ENCODE measurements at regions not wholly inside any gene's neighbourhood (a gene's known extent, or its start where the extent isn't known, plus 50 kb on each side); places are given as distances from the start of the nearest gene placed in this dataset.

DNA sequence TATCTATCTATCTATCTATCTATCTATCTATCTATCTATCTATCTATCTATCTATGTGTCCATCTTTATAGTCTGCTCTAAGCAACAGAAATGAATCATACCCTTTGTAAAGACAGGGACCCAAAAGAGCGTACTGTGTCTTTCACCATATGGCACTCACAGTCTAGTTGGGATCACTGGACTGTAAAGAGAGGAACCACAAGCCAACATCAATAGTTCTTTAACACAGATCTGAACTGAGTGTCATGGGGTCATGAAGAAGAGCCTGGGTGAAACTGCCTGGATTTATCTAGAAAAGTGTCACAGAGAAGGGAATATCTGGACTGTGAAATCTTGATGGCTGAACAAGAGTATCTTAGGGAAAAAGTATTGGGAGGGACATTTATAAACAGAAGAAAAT, 619.1 kb upstream of the SOX9 start:
- ChIA-PET CTCF (no interaction called here), POLR2A (no interaction called here)
- TF ChIP-seq, protein P1, sequence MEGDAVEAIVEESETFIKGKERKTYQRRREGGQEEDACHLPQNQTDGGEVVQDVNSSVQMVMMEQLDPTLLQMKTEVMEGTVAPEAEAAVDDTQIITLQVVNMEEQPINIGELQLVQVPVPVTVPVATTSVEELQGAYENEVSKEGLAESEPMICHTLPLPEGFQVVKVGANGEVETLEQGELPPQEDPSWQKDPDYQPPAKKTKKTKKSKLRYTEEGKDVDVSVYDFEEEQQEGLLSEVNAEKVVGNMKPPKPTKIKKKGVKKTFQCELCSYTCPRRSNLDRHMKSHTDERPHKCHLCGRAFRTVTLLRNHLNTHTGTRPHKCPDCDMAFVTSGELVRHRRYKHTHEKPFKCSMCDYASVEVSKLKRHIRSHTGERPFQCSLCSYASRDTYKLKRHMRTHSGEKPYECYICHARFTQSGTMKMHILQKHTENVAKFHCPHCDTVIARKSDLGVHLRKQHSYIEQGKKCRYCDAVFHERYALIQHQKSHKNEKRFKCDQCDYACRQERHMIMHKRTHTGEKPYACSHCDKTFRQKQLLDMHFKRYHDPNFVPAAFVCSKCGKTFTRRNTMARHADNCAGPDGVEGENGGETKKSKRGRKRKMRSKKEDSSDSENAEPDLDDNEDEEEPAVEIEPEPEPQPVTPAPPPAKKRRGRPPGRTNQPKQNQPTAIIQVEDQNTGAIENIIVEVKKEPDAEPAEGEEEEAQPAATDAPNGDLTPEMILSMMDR (IDR thresholded peaks at IDR 0.05), result no peak
- Mint-ChIP-seq H3K4me3 (no peak overlapping the region), H3K27ac (no peak overlapping the region), H3K9me3 (no peaks in the 10 kb centered on the region), H3K27me3 (no peaks in the 10 kb centered on the region), H3K36me3 (ENCODE audit: low read depth) (no peaks in the 10 kb centered on the region), H3K4me1 (ENCODE audit: low read depth) (no peaks in the 10 kb centered on the region)
- intact Hi-C loops (cut with micrococcal nuclease), result no loop called here
- no peak for ATAC-seq
- DNase-seq, result no peak

DNA sequence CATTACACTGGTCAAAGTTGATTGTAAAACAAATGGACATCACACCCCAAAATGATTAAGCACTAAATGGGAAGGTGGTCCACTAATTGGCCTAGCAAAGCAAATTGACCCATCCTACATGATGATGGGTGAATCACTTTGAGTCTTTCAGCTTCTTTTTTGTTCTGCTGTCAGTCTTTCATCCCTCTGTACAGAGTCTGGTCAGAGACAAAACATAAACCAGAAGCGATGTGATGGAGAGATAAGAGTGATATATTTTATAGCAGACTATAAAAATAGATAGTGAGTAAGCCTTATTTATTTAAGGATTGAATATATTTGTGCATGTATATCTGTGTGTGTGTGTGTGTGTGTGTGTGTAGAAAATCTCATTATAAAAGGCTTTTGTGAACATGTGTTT, 618.4 kb upstream of the SOX9 start:
- TF ChIP-seq, protein P1 (IDR thresholded peaks at IDR 0.05), result no peak
- ATAC-seq, result no peak
- DNase-seq, result no peak
- no peaks in the 10 kb centered on the region for H3K9me3 Mint-ChIP-seq
- no peaks in the 10 kb centered on the region for H3K27me3 Mint-ChIP-seq
- POLR2A ChIA-PET, result no interaction called here
- H3K4me3 Mint-ChIP-seq, result no peak overlapping the region
- H3K36me3 Mint-ChIP-seq (ENCODE audit: low read depth), result no peaks in the 10 kb centered on the region
- H3K4me1 Mint-ChIP-seq (ENCODE audit: low read depth), result no peaks in the 10 kb centered on the region
- CTCF ChIA-PET, result no interaction called here
- intact Hi-C loops (cut with micrococcal nuclease), result no loop called here
- H3K27ac Mint-ChIP-seq, result no peak overlapping the region

DNA sequence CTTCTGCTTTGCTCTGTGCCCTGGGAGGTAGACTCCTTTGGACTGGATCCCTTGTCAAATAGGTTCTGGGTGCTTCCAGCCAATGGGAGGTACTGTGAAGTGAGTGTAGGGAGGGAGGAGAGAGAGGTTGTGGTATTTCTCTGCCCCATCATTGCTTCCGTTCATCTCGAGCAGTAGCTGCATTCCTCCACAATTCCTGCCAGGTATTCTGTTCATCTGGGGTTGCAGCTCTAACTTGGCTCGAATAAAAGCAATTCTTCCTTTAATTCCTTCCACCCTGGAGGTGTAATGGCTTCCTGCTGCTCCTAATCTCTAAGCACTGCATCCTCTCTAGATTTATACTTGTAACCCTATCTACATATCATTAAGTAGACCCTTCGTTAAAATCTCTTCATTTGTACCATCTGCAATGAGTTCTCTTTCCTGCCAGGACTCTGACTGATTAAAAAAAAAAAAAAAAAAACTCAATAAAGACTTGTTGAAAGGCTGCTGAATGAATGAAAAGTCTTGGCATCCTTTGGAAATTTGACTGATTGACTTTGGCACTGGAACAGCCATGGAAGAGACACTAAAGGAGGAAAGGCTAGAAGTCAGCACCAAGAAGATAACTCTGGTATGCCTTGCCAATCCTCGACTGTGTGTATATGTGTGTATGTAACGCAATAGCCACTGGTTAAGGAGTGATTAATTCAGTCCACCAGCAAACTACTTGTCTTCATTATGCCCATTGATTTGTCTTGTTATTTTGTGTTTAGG, 616.9 kb upstream of the SOX9 start:
- POLR2A ChIA-PET, result no interaction called here
- H3K4me3 Mint-ChIP-seq, result no peak overlapping the region
- DNase-seq (no peak), ATAC-seq (no peak)
- H3K4me1 Mint-ChIP-seq (ENCODE audit: low read depth), result no peaks in the 10 kb centered on the region
- intact Hi-C loops (cut with micrococcal nuclease), result no loop called here
- H3K36me3 Mint-ChIP-seq (ENCODE audit: low read depth), result no peaks in the 10 kb centered on the region
- TF ChIP-seq, protein P1 (IDR thresholded peaks at IDR 0.05), result no peak
- CTCF ChIA-PET, result no interaction called here
- no peaks in the 10 kb centered on the region for H3K9me3 Mint-ChIP-seq
- H3K27ac Mint-ChIP-seq, result no peak overlapping the region
- no peaks in the 10 kb centered on the region for H3K27me3 Mint-ChIP-seq

DNA sequence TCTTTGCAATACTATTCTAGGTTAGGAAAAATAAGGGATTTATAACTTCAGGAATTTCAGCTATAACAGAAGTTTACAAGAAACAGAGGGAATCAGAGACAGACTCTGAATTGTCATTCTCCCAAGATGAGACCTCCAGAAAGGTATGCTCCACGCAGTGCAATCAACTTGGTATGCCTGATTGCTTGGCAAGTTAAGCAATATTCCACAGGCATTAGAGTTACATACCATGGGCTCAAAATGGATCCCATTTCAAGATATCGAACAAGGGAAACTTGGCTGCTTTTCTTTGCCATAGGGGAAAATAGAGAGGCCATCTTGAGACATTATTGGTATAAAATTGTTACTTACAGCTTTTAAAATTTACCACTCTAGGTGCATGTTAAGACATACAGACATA, 615.6 kb upstream of the SOX9 start:
- intact Hi-C loops (cut with micrococcal nuclease), result no loop called here
- H3K4me1 Mint-ChIP-seq (ENCODE audit: low read depth), result no peaks in the 10 kb centered on the region
- H3K36me3 Mint-ChIP-seq (ENCODE audit: low read depth), result no peaks in the 10 kb centered on the region
- ChIA-PET CTCF (no interaction called here), POLR2A (no interaction called here)
- ATAC-seq (no peak), DNase-seq (no peak)
- no peak overlapping the region for H3K4me3 Mint-ChIP-seq
- TF ChIP-seq, protein P1 (IDR thresholded peaks at IDR 0.05), result no peak
- no peaks in the 10 kb centered on the region for H3K27me3 Mint-ChIP-seq
- H3K9me3 Mint-ChIP-seq, result no peaks in the 10 kb centered on the region
- no peak overlapping the region for H3K27ac Mint-ChIP-seq

DNA sequence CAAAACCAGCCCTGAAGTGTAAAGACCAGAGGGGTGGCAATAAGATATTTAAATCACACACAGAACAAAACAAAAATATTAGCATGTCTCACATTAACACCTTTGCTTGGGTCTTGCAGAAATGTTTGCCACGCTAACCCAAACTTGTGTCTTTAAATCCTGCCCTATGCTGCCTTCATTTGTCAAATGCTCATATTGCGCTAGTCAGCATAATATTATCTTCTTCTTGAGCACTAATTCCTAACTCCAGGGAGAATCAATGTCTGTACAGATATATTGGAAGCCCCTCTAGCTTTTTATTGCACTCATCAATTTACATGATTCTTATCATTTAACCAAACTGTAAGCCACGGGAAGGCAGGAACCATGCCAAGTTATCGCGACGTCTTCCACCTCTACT, 614.8 kb upstream of the SOX9 start:
- H3K4me1 Mint-ChIP-seq (ENCODE audit: low read depth), result no peaks in the 10 kb centered on the region
- H3K9me3 Mint-ChIP-seq, result no peaks in the 10 kb centered on the region
- ChIA-PET CTCF (no interaction called here), POLR2A (no interaction called here)
- no peak for ATAC-seq
- intact Hi-C loops (cut with micrococcal nuclease), result no loop called here
- no peaks in the 10 kb centered on the region for H3K36me3 Mint-ChIP-seq (ENCODE audit: low read depth)
- TF ChIP-seq, protein P1 (IDR thresholded peaks at IDR 0.05), result no peak
- DNase-seq, result no peak
- no peaks in the 10 kb centered on the region for H3K27me3 Mint-ChIP-seq
- no peak overlapping the region for H3K27ac Mint-ChIP-seq
- H3K4me3 Mint-ChIP-seq, result no peak overlapping the region

Measured in activated CD8-positive, alpha-beta T cell treated with anti-CD3 and anti-CD28 coated beads for 36 hours (primary cell).